Fibroblast of villous mesenchyme (primary cell): ENCODE measurements at regions not wholly inside any gene's neighbourhood (a gene's known extent, or its start where the extent isn't known, plus 50 kb on each side); places are given as distances from the start of the nearest gene placed in this dataset.

ENCODE experiments used
- DNase-seq: peaks from one replicate; pipeline ENCODE4 v3.0.0-alpha.2; 2010; ENCODE audit warnings: low read depth
- H3K4me3 ChIP-seq: 2 replicates; pipeline ENCODE4 v1.5.1; 2011; ENCODE audit warnings: low read depth, mild to moderate bottlenecking, low read length
- TF ChIP-seq, protein P1 (sequence below): IDR thresholded peaks from 2 replicates; pipeline ENCODE4 v1.5.1; 2012; ENCODE audit warnings: low read depth, mild to moderate bottlenecking, low read length; ENCODE audit not compliant: insufficient read depth

GRCh38 chr9:95746408-95747180 is 128.9 kb upstream of the ERCC6L2 start:
- no peak for DNase-seq
- H3K4me3 ChIP-seq: no peak overlapping the region
- TF ChIP-seq, protein P1, sequence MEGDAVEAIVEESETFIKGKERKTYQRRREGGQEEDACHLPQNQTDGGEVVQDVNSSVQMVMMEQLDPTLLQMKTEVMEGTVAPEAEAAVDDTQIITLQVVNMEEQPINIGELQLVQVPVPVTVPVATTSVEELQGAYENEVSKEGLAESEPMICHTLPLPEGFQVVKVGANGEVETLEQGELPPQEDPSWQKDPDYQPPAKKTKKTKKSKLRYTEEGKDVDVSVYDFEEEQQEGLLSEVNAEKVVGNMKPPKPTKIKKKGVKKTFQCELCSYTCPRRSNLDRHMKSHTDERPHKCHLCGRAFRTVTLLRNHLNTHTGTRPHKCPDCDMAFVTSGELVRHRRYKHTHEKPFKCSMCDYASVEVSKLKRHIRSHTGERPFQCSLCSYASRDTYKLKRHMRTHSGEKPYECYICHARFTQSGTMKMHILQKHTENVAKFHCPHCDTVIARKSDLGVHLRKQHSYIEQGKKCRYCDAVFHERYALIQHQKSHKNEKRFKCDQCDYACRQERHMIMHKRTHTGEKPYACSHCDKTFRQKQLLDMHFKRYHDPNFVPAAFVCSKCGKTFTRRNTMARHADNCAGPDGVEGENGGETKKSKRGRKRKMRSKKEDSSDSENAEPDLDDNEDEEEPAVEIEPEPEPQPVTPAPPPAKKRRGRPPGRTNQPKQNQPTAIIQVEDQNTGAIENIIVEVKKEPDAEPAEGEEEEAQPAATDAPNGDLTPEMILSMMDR: no peak

DNA sequence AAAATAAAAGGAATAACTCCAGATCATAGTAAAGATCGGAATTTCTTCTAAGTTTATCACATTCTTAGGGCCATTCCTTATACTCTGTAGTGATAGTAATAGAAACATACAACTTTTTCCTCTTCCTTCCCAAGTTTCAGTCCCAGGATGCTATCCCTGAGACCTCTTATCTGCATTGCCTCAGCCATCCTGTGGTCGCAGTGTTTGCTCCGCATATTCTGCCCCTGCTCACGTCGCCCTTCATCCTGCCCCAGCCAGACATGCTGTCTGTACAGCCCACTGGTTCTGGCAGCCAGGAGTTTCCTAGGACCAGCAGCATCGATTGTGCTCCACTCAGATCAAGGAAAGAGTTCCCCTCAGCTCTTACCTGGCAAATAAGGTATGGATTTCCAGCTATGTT is 132.7 kb upstream of the ERCC6L2 start:
- no peak for DNase-seq
- H3K4me3 ChIP-seq: no peak overlapping the region
- TF ChIP-seq, protein P1: no peak

GRCh38 chr9:95741631-95742030 is 133.9 kb upstream of the ERCC6L2 start:
- H3K4me3 ChIP-seq: no peak overlapping the region
- DNase-seq: no peak
- TF ChIP-seq, protein P1: no peak

DNA sequence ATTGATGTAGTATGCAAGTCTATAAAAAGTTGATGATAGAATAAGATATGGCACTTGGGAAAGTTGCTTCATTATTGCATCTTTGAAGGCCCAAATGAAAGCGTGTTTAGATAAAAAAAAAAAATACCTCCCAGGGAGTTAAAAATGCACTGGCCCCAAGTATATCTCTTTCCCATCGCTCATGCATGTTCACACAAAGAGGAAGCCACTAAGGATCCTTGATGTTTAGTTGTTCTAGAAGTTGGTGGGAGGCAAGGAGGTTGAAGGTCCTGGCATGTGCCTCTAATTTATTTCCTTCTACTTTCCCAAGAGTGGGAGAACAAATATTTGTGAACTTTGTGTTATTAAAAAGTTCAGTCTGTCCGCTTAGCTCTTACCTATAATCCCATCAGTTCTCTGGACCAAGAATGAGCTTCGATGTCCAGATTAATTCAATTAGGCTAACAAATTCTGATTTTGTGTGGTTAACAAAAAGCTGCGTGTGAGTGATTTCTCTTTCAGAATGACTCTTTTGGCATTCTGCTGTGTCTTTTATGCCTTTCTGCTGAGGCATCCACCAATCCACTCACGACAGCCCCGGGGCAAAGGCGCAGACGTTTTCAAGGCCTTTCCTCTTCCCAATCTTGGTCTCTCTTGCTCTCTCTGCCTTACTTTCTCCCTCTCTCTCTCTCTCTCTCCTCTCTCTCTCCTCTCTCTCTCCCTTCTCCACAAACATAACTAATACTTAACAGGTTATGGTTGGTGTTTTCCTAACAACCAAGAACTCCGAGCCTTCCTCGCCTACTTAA is 135.1 kb upstream of the ERCC6L2 start:
- TF ChIP-seq, protein P1: no peak
- H3K4me3 ChIP-seq: no peak overlapping the region
- no peak for DNase-seq

- no peak for DNase-seq
- TF ChIP-seq, protein P1: no peak
- no peak overlapping the region for H3K4me3 ChIP-seq
These were observed 137.1 kb upstream of the ERCC6L2 start for GRCh38 chr9:95738438-95738837.

GRCh38 chr9:95736891-95737522 is 138.5 kb upstream of the ERCC6L2 start:
- TF ChIP-seq, protein P1: no peak
- H3K4me3 ChIP-seq: no peak overlapping the region
- no peak for DNase-seq
